AG09319 (cell line): ENCODE measurements at regions not wholly inside any gene's neighbourhood (a gene's known extent, or its start where the extent isn't known, plus 50 kb on each side); places are given as distances from the start of the nearest gene placed in this dataset.

ENCODE experiments used
- DNase-seq: peaks from one replicate; pipeline ENCODE4 v3.0.0-alpha.2; 2010; ENCODE audit warnings: low read depth; ENCODE audit errors: extremely low read depth
- CTCF ChIP-seq: IDR thresholded peaks from 2 replicates; pipeline ENCODE4 v1.5.1; 2011; ENCODE audit warnings: low read depth, mild to moderate bottlenecking, inconsistent platforms, low read length, moderate library complexity

GRCh38 chr1:208332774-208333126, 88.6 kb upstream of the PLXNA2 start:
- no peak for TF ChIP-seq CTCF
- DNase-seq, result no peak

- DNase-seq, result no peak
- TF ChIP-seq CTCF, result no peak
Measured at GRCh38 chr1:208333676-208334075, 89.5 kb upstream of the PLXNA2 start.

- no peak for DNase-seq
- TF ChIP-seq CTCF, result no peak
Measured at GRCh38 chr1:208335371-208336136, 91.4 kb upstream of the PLXNA2 start.

- TF ChIP-seq CTCF, result no peak
- no peak for DNase-seq
Measured at GRCh38 chr1:208336137-208336518, 91.9 kb upstream of the PLXNA2 start.

GRCh38 chr1:208339911-208340310, 95.7 kb upstream of the PLXNA2 start:
- no peak for DNase-seq
- no peak for TF ChIP-seq CTCF

- TF ChIP-seq CTCF, result no peak
- no peak for DNase-seq
Measured at GRCh38 chr1:208343226-208343625, 99.0 kb upstream of the PLXNA2 start.

GRCh38 chr1:208344202-208344857, 100.1 kb upstream of the PLXNA2 start:
- TF ChIP-seq CTCF, result no peak
- no peak for DNase-seq
